ENCODE measurements at regions not wholly inside any gene's neighbourhood (a gene's known extent, or its start where the extent isn't known, plus 50 kb on each side); places are given as distances from the start of the nearest gene placed in this dataset.

DNA sequence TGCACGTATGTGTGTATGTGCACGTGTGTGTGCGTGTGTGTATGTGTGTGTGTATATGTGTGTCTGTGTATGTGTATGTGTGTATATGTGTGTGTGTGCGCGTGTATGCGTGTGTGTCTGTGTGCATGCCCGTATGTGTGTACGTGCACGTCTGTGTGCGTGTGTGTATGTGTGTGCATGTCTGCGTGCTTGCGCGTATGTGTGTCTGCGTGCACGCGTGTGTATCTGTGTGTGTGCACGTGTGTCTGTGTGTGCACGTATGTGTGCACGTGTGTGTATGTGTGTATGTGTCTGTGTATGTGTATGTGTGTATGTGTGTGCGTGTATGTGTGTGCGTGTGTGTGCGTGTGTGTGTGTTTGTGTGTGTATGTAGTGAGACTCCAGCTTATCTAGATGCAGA lies 97.5 kb upstream of the SPATS2L start:
- TF ChIP-seq, protein P1, sequence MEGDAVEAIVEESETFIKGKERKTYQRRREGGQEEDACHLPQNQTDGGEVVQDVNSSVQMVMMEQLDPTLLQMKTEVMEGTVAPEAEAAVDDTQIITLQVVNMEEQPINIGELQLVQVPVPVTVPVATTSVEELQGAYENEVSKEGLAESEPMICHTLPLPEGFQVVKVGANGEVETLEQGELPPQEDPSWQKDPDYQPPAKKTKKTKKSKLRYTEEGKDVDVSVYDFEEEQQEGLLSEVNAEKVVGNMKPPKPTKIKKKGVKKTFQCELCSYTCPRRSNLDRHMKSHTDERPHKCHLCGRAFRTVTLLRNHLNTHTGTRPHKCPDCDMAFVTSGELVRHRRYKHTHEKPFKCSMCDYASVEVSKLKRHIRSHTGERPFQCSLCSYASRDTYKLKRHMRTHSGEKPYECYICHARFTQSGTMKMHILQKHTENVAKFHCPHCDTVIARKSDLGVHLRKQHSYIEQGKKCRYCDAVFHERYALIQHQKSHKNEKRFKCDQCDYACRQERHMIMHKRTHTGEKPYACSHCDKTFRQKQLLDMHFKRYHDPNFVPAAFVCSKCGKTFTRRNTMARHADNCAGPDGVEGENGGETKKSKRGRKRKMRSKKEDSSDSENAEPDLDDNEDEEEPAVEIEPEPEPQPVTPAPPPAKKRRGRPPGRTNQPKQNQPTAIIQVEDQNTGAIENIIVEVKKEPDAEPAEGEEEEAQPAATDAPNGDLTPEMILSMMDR (IDR thresholded peaks at IDR 0.05; ENCODE audit: low read length): no peak
- TF ChIP-seq EZH2 (IDR thresholded peaks at IDR 0.05; ENCODE audit: borderline replicate concordance, low read length): no peak

Data from OCI-LY1 (cell line).